ENCODE measurements at regions not wholly inside any gene's neighbourhood (a gene's known extent, or its start where the extent isn't known, plus 50 kb on each side); places are given as distances from the start of the nearest gene placed in this dataset.

DNA sequence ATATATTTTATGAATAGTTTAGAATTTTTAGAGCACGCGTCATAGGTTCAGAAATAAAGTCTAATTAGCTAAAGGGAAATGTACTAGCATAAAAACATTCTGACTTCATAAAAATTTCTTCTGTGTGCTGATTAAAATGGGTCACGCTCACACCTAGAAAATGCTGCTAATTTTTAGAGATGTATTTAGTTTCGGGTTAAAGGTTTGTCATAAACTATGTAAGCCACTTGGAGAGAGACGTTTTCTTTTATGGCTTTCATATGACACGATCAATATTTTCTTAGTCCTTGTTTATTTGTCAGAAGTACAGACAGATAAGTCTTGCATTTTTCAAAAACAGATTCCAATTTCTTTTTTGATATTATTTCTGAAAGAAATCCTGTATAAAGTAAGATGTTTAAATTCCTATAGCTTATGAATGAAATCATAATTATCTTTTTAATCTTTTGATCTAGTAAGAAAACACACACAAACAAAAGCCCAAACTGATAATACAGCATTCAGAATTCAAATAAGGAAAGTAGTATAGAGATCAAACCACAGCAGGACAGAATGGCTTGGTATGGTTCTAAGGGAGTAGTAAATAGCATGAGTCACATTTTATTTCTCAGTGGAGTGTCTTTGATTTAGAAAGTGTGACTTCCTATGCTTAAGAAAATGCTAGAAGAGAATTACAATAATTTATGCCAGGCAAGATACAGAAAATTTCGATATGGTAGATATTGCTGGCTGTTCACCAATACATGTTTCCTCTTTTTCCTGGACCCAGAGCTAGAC lies 236.6 kb downstream of the GPD2 start:
- POLR2A ChIA-PET = no interaction called here
- Mint-ChIP-seq H3K4me1 (no peaks in the 10 kb centered on the region), H3K4me3 (no peak overlapping the region), H3K9me3 (ENCODE audit: low read depth) (peaks cover 5% of the 10 kb centered on the region), H3K27ac (no peak overlapping the region), H3K36me3 (ENCODE audit: low read depth) (no peaks in the 10 kb centered on the region), H3K27me3 (peaks cover 2% of the 10 kb centered on the region)
- intact Hi-C loops (cut with DNase I, micrococcal nuclease) = no loop called here
- ATAC-seq (no peak), DNase-seq (no peak)
- CTCF ChIA-PET = no interaction called here

GRCh38 chr2:156673333-156673615 lies 237.1 kb downstream of the GPD2 start:
- Mint-ChIP-seq H3K9me3 (ENCODE audit: low read depth) (peaks cover 5% of the 10 kb centered on the region), H3K4me3 (no peak overlapping the region), H3K36me3 (ENCODE audit: low read depth) (no peaks in the 10 kb centered on the region), H3K27me3 (peaks cover 2% of the 10 kb centered on the region), H3K4me1 (no peaks in the 10 kb centered on the region), H3K27ac (no peak overlapping the region)
- ChIA-PET CTCF (no interaction called here), POLR2A (no interaction called here)
- intact Hi-C loops (cut with DNase I, micrococcal nuclease) = no loop called here
- DNase-seq = no peak
- no peak for ATAC-seq

- DNase-seq = no peak
- Mint-ChIP-seq H3K27ac (no peak overlapping the region), H3K27me3 (peaks cover 2% of the 10 kb centered on the region), H3K36me3 (ENCODE audit: low read depth) (no peaks in the 10 kb centered on the region), H3K4me1 (no peaks in the 10 kb centered on the region), H3K4me3 (no peak overlapping the region), H3K9me3 (ENCODE audit: low read depth) (peaks cover 2% of the 10 kb centered on the region)
- intact Hi-C loops (cut with DNase I, micrococcal nuclease) = no loop called here
- POLR2A ChIA-PET = no interaction called here
- ATAC-seq = no peak
- CTCF ChIA-PET = no interaction called here
These were observed 237.8 kb downstream of the GPD2 start for GRCh38 chr2:156673981-156674380.

- Mint-ChIP-seq H3K4me3 (no peak overlapping the region), H3K4me1 (no peaks in the 10 kb centered on the region), H3K27me3 (no peaks in the 10 kb centered on the region), H3K27ac (no peak overlapping the region), H3K9me3 (ENCODE audit: low read depth) (no peaks in the 10 kb centered on the region), H3K36me3 (ENCODE audit: low read depth) (no peaks in the 10 kb centered on the region)
- intact Hi-C loops (cut with DNase I, micrococcal nuclease) = no loop called here
- POLR2A ChIA-PET = no interaction called here
- CTCF ChIA-PET = no interaction called here
- ATAC-seq (no peak), DNase-seq (no peak)
These were observed 239.7 kb downstream of the GPD2 start for GRCh38 chr2:156675896-156676295.

GRCh38 chr2:156679820-156680219 lies 243.6 kb downstream of the GPD2 start:
- Mint-ChIP-seq H3K27ac (no peak overlapping the region), H3K27me3 (no peaks in the 10 kb centered on the region), H3K9me3 (ENCODE audit: low read depth) (no peaks in the 10 kb centered on the region), H3K4me3 (no peak overlapping the region), H3K4me1 (no peaks in the 10 kb centered on the region), H3K36me3 (ENCODE audit: low read depth) (no peaks in the 10 kb centered on the region)
- CTCF ChIA-PET = no interaction called here
- intact Hi-C loops (cut with DNase I, micrococcal nuclease) = no loop called here
- no peak for DNase-seq
- ATAC-seq = no peak
- POLR2A ChIA-PET = no interaction called here

- H3K4me3 Mint-ChIP-seq = no peak overlapping the region
- intact Hi-C loops (cut with DNase I, micrococcal nuclease) = no loop called here
- H3K4me1 Mint-ChIP-seq = no peaks in the 10 kb centered on the region
- ChIA-PET POLR2A (no interaction called here), CTCF (no interaction called here)
- ATAC-seq = no peak
- H3K27ac Mint-ChIP-seq = no peak overlapping the region
- H3K9me3 Mint-ChIP-seq (ENCODE audit: low read depth) = no peaks in the 10 kb centered on the region
- H3K27me3 Mint-ChIP-seq = no peaks in the 10 kb centered on the region
- no peak for DNase-seq
- H3K36me3 Mint-ChIP-seq (ENCODE audit: low read depth) = no peaks in the 10 kb centered on the region
These were observed 244.1 kb downstream of the GPD2 start for GRCh38 chr2:156680266-156680665.

- no peak for ATAC-seq
- no peak for DNase-seq
- intact Hi-C loops (cut with DNase I, micrococcal nuclease) = no loop called here
- Mint-ChIP-seq H3K9me3 (ENCODE audit: low read depth) (no peaks in the 10 kb centered on the region), H3K4me3 (no peak overlapping the region), H3K4me1 (no peaks in the 10 kb centered on the region), H3K27me3 (peaks cover 5% of the 10 kb centered on the region), H3K27ac (no peak overlapping the region), H3K36me3 (ENCODE audit: low read depth) (no peaks in the 10 kb centered on the region)
- ChIA-PET POLR2A (no interaction called here), CTCF (interaction anchor here (0.5 kb wide), 1 partner anchor 200 kb away, joined by 3 read pairs; no protein-coding TSS in a partner anchor)
These were observed 250.9 kb downstream of the GPD2 start for GRCh38 chr2:156687126-156687525.

GRCh38 chr2:156687715-156688114 lies 251.5 kb downstream of the GPD2 start:
- no peak for DNase-seq
- POLR2A ChIA-PET = no interaction called here
- no peaks in the 10 kb centered on the region for H3K9me3 Mint-ChIP-seq (ENCODE audit: low read depth)
- H3K4me1 Mint-ChIP-seq = no peaks in the 10 kb centered on the region
- H3K36me3 Mint-ChIP-seq (ENCODE audit: low read depth) = no peaks in the 10 kb centered on the region
- H3K4me3 Mint-ChIP-seq = no peak overlapping the region
- CTCF ChIA-PET = interaction anchor here (0.5 kb wide), 1 partner anchor 201 kb away, joined by 3 read pairs; no protein-coding TSS in a partner anchor
- intact Hi-C loops (cut with DNase I, micrococcal nuclease) = no loop called here
- peaks cover 5% of the 10 kb centered on the region for H3K27me3 Mint-ChIP-seq
- ATAC-seq = no peak
- no peak overlapping the region for H3K27ac Mint-ChIP-seq

DNA sequence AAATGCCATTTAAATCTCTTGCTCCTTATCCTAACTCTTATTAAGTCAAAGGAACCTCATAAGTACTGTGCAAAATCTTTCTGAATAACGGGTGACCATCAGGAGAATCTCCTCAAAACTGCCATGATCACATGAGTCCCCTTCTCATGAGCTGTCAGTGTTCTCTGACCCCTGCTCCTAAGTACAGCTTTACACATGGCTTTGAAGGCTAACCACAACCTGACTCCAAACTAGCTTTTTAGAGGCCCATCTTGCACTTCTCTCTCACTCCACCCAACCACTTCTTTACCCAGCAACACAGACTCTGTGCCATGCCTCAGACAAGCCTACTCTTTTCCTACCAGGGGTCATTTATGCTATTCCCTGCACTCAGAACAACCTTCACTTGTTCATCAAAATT lies 253.8 kb downstream of the GPD2 start:
- Mint-ChIP-seq H3K27ac (no peak overlapping the region), H3K9me3 (ENCODE audit: low read depth) (no peaks in the 10 kb centered on the region), H3K36me3 (ENCODE audit: low read depth) (no peaks in the 10 kb centered on the region), H3K27me3 (peaks cover 5% of the 10 kb centered on the region), H3K4me3 (no peak overlapping the region), H3K4me1 (no peaks in the 10 kb centered on the region)
- no peak for ATAC-seq
- intact Hi-C loops (cut with DNase I, micrococcal nuclease) = no loop called here
- no peak for DNase-seq
- ChIA-PET CTCF (interaction anchor here (0.6 to 0.7 kb wide), 2 partner anchors 133 to 1636 kb away, joined by 3 read pairs; no protein-coding TSS in a partner anchor), POLR2A (interaction anchor here (0.6 kb wide), 1 partner anchor 295 kb away, joined by 5 read pairs; no protein-coding TSS in a partner anchor)

GRCh38 chr2:156691014-156691413 lies 254.8 kb downstream of the GPD2 start:
- Mint-ChIP-seq H3K4me3 (no peak overlapping the region), H3K4me1 (no peaks in the 10 kb centered on the region), H3K27ac (no peak overlapping the region), H3K36me3 (ENCODE audit: low read depth) (no peaks in the 10 kb centered on the region), H3K27me3 (peaks cover 5% of the 10 kb centered on the region), H3K9me3 (ENCODE audit: low read depth) (no peaks in the 10 kb centered on the region)
- DNase-seq (no peak), ATAC-seq (no peak)
- POLR2A ChIA-PET = no interaction called here
- intact Hi-C loops (cut with DNase I, micrococcal nuclease) = no loop called here
- CTCF ChIA-PET = no interaction called here

- DNase-seq = no peak
- ChIA-PET CTCF (interaction anchor here (0.6 kb wide), 1 partner anchor 1078 kb away, joined by 3 read pairs; no protein-coding TSS in a partner anchor), POLR2A (no interaction called here)
- H3K27me3 Mint-ChIP-seq = peaks cover 2% of the 10 kb centered on the region
- H3K4me3 Mint-ChIP-seq = no peak overlapping the region
- no peaks in the 10 kb centered on the region for H3K4me1 Mint-ChIP-seq
- intact Hi-C loops (cut with DNase I, micrococcal nuclease) = no loop called here
- no peak overlapping the region for H3K27ac Mint-ChIP-seq
- ATAC-seq = no peak
- no peaks in the 10 kb centered on the region for H3K9me3 Mint-ChIP-seq (ENCODE audit: low read depth)
- no peaks in the 10 kb centered on the region for H3K36me3 Mint-ChIP-seq (ENCODE audit: low read depth)
These were observed 258.8 kb downstream of the GPD2 start for GRCh38 chr2:156695020-156695419.

GRCh38 chr2:156695595-156695994 lies 259.4 kb downstream of the GPD2 start:
- Mint-ChIP-seq H3K9me3 (ENCODE audit: low read depth) (no peaks in the 10 kb centered on the region), H3K4me1 (no peaks in the 10 kb centered on the region), H3K27ac (no peak overlapping the region), H3K36me3 (ENCODE audit: low read depth) (no peaks in the 10 kb centered on the region), H3K27me3 (no peaks in the 10 kb centered on the region), H3K4me3 (no peak overlapping the region)
- POLR2A ChIA-PET = no interaction called here
- ATAC-seq (no peak), DNase-seq (no peak)
- intact Hi-C loops (cut with DNase I, micrococcal nuclease) = no loop called here
- CTCF ChIA-PET = no interaction called here

DNA sequence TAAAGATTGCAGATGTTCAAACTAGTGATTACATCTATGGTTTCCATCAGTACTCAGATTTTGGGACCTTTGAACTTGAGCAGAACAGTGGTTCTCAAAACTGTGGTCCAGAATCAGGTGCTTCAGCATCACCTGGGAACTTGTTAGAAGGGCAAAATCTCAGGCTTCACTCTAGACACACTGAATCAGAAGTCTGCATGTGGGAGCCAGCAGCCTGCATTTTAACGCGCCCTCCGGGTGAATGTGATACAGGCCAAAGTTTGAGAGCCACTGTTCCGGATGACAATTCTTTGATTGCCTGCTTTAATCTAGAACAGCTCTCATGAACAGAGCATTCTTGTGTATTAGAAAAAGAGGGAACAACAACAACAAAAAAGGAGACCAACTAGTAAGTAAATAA lies 261.7 kb downstream of the GPD2 start:
- Mint-ChIP-seq H3K27me3 (no peaks in the 10 kb centered on the region), H3K36me3 (ENCODE audit: low read depth) (no peaks in the 10 kb centered on the region), H3K27ac (no peak overlapping the region), H3K4me3 (no peak overlapping the region), H3K9me3 (ENCODE audit: low read depth) (no peaks in the 10 kb centered on the region), H3K4me1 (no peaks in the 10 kb centered on the region)
- ATAC-seq (no peak), DNase-seq (no peak)
- POLR2A ChIA-PET = no interaction called here
- intact Hi-C loops (cut with DNase I, micrococcal nuclease) = no loop called here
- CTCF ChIA-PET = no interaction called here

Data from activated CD4-positive, alpha-beta T cell treated with anti-CD3 and anti-CD28 coated beads for 36 hours (primary cell).